ENCODE measurements at regions not wholly inside any gene's neighbourhood (a gene's known extent, or its start where the extent isn't known, plus 50 kb on each side); places are given as distances from the start of the nearest gene placed in this dataset.

GRCh38 chr20:52572687-52573086 is 381.1 kb upstream of the ZFP64 start:
- Histone ChIP-seq H3K18ac (ENCODE audit: low read depth, low read length) (no peak overlapping the region), H2AK5ac (ENCODE audit: low read depth, low read length) (no peak overlapping the region), H3K4me2 (ENCODE audit: low read depth, low read length) (no peak overlapping the region), H3K9me1 (ENCODE audit: insufficient read depth, low read length) (no peaks in the 10 kb centered on the region), H2BK15ac (ENCODE audit: low read depth, low read length) (no peak overlapping the region), H4K20me1 (ENCODE audit: insufficient read depth, low read length) (no peaks in the 10 kb centered on the region), H3K27me3 (ENCODE audit: control insufficient read depth, insufficient read depth, low read length) (no peaks in the 10 kb centered on the region), H4K5ac (ENCODE audit: low read depth, low read length) (no peak overlapping the region), H4K91ac (ENCODE audit: insufficient read depth, low read depth, low read length) (no peak overlapping the region), H3K4me1 (ENCODE audit: control insufficient read depth, insufficient read depth, low read length) (no peaks in the 10 kb centered on the region), H2BK20ac (ENCODE audit: low read depth, low read length) (no peak overlapping the region), H3K4ac (ENCODE audit: low read depth, low read length) (no peak overlapping the region), H3K9me3 (ENCODE audit: control insufficient read depth, insufficient read depth, low read length) (no peaks in the 10 kb centered on the region), H3K4me3 (ENCODE audit: insufficient read depth, low read depth, low read length) (no peak overlapping the region), H2AFZ (replicated peaks; ENCODE audit: low read length, poor library complexity) (no peak overlapping the region), H3K56ac (ENCODE audit: extremely low read depth, insufficient read depth, low read length) (no peak overlapping the region), H2AK9ac (replicated peaks; ENCODE audit: low read depth, low read length, poor library complexity) (no peak overlapping the region), H2BK5ac (ENCODE audit: low read depth, low read length, poor library complexity, severe bottlenecking) (no peak overlapping the region), H3K27ac (ENCODE audit: insufficient read depth, low read length) (no peak overlapping the region), H3K23ac (ENCODE audit: low read depth, low read length) (no peak overlapping the region), H3K36me3 (ENCODE audit: control insufficient read depth, insufficient read depth, low read length) (no peaks in the 10 kb centered on the region), H3K79me1 (ENCODE audit: low read depth in 1 of 2, low read length in 2 of 2) (no peaks in the 10 kb centered on the region), H3K14ac (replicated peaks; ENCODE audit: low read depth, low read length) (no peak overlapping the region), H4K8ac (ENCODE audit: low read depth in 2 of 2, low read length in 2 of 2) (no peak overlapping the region), H3K9ac (ENCODE audit: low read depth, low read length) (no peak overlapping the region), H2BK120ac (ENCODE audit: low read depth, low read length) (no peak overlapping the region)
- ChIA-PET CTCF (no interaction called here), POLR2A (ENCODE audit: unreplicated experiment) (no interaction called here)
- intact Hi-C loops (cut with micrococcal nuclease): no loop called here
- dilution Hi-C loops (cut with HindIII; ENCODE audit: low sequenced_read_pairs, unreplicated experiment): no loop called here
- WGBS, 2 experiments (ENCODE audit: extremely low coverage in 2 of 2, insufficient read length in 1 of 2): no CpG with 5 or more reads among the region's 1 CpG
- TF ChIP-seq NFE2L2 (IDR thresholded peaks at IDR 0.05; ENCODE audit: low read depth, low read length) (0 out of 2 replicates have a peak, but pooled peaks have one; percentile 25), CEBPB (IDR thresholded peaks at IDR 0.05; ENCODE audit: low read depth, low read length) (no peak), MXI1 (IDR thresholded peaks at IDR 0.05; ENCODE audit: borderline replicate concordance, low read depth, low read length) (no peak), SMC3 (IDR thresholded peaks at IDR 0.05; ENCODE audit: low read depth, low read length) (no peak), USF2 (IDR thresholded peaks at IDR 0.05; ENCODE audit: low read depth, low read length) (no peak), MAFK (IDR thresholded peaks at IDR 0.05; ENCODE audit: low read depth, low read length) (no peak), BHLHE40 (IDR thresholded peaks at IDR 0.05; ENCODE audit: low read depth, low read length) (no peak)
- DNase-seq: peak; percentile 5
- in situ Hi-C loops (cut with MboI; ENCODE audit: low sequenced_read_pairs): no loop called here
- BruUV-seq (replicated peaks): no TSS peak
- ATAC-seq (ENCODE audit: low read depth): no peak

Measured in IMR-90 (cell line).